SK-N-SH treated with all-trans-retinoic acid at 6 μM for 48 hours (cell line): ENCODE measurements at regions not wholly inside any gene's neighbourhood (a gene's known extent, or its start where the extent isn't known, plus 50 kb on each side); places are given as distances from the start of the nearest gene placed in this dataset.

Source experiments
- CSRNP3 ChIP-seq: fragments of 250-450 bp; sonication (Bioruptor Pico); IDR thresholded peaks from 2 replicates; pipeline ENCODE4 v1.5.1; 2021; ENCODE audit warnings: mild to moderate bottlenecking, moderate library complexity
- POU6F1 ChIP-seq: fragments of 250-450 bp; sonication (Bioruptor Pico); IDR thresholded peaks from 2 replicates; pipeline ENCODE4 v1.8.0; 2021; ENCODE audit warnings: low read depth, mild to moderate bottlenecking, moderate library complexity, borderline replicate concordance
- RARB ChIP-seq: fragments of 250-450 bp; sonication (Bioruptor Pico); IDR thresholded peaks from 2 replicates; pipeline ENCODE4 v1.8.0; 2021; ENCODE audit warnings: mild to moderate bottlenecking, moderate library complexity

GRCh38 chr4:42787079-42787463 is 105.4 kb upstream of the GRXCR1 start:
- TF ChIP-seq RARB (CRISPR knock-in tag) (no peak), POU6F1 (no peak), CSRNP3 (no peak)
